ENCODE measurements at regions not wholly inside any gene's neighbourhood (a gene's known extent, or its start where the extent isn't known, plus 50 kb on each side); places are given as distances from the start of the nearest gene placed in this dataset.
"Not testable (repeated sequence)": the region's sequence is repeated elsewhere in the genome, so short reads cannot be mapped to it uniquely, and the experiment has no call there.

- Mint-ChIP-seq H3K4me3 (no peak overlapping the region), H3K27ac (no peak overlapping the region), H3K4me1 (no peaks in the 10 kb centered on the region), H3K9me3 (peaks cover 1 to 24% (median 11%) of the 10 kb centered on the region in 5 donors), H3K27me3 (no peaks in the 10 kb centered on the region), H3K36me3 (no peaks in the 10 kb centered on the region)
- no peak overlapping the region for H3K4me3 ChIP-seq (ENCODE audit: low read length)
- no peaks in the 10 kb centered on the region for H3K36me3 ChIP-seq (ENCODE audit: insufficient read depth, low read length)
- no peaks in the 10 kb centered on the region for H3K4me1 ChIP-seq (ENCODE audit: insufficient read depth, low read length)
- no peak overlapping the region for H3K27ac ChIP-seq (ENCODE audit: low read depth, low read length)
- ChIA-PET CTCF (no interaction called here), POLR2A (no interaction called here)
- no peaks in the 10 kb centered on the region for H3K9me3 ChIP-seq (ENCODE audit: low read length)
- no peak for DNase-seq
- no peaks in the 10 kb centered on the region for H3K27me3 ChIP-seq (ENCODE audit: insufficient read depth, low read length, poor library complexity, severe bottlenecking)
Measured at GRCh38 chr5:12093586-12093985, 189.3 kb upstream of the CTNND2 start.

- Histone ChIP-seq H3K4me3 (ENCODE audit: low read length) (no peak overlapping the region), H3K9me3 (ENCODE audit: low read length) (no peaks in the 10 kb centered on the region), H3K27me3 (ENCODE audit: insufficient read depth, low read length, poor library complexity, severe bottlenecking) (no peaks in the 10 kb centered on the region), H3K36me3 (ENCODE audit: insufficient read depth, low read length) (no peaks in the 10 kb centered on the region), H3K4me1 (ENCODE audit: insufficient read depth, low read length) (no peaks in the 10 kb centered on the region), H3K27ac (ENCODE audit: low read depth, low read length) (no peak overlapping the region)
- no peaks in the 10 kb centered on the region for H3K4me1 Mint-ChIP-seq
- no peak overlapping the region for H3K27ac Mint-ChIP-seq
- H3K36me3 Mint-ChIP-seq = no peaks in the 10 kb centered on the region
- peaks cover 4 to 47% (median 15%) of the 10 kb centered on the region in 5 donors for H3K9me3 Mint-ChIP-seq
- no peak for DNase-seq
- POLR2A ChIA-PET = no interaction called here
- H3K27me3 Mint-ChIP-seq = no peaks in the 10 kb centered on the region
- no peak overlapping the region for H3K4me3 Mint-ChIP-seq
- CTCF ChIA-PET = no interaction called here
Measured at GRCh38 chr5:12080761-12081160, 176.5 kb upstream of the CTNND2 start.

GRCh38 chr5:12078286-12078685 lies 174.0 kb upstream of the CTNND2 start:
- DNase-seq; H3K27me3 Mint-ChIP-seq; H3K36me3 Mint-ChIP-seq; POLR2A ChIA-PET; H3K4me3 Mint-ChIP-seq; H3K36me3 ChIP-seq (ENCODE audit: insufficient read depth, low read length); H3K4me3 ChIP-seq (ENCODE audit: low read length); CTCF ChIA-PET; H3K4me1 Mint-ChIP-seq; H3K4me1 ChIP-seq (ENCODE audit: insufficient read depth, low read length); H3K27ac Mint-ChIP-seq; H3K9me3 ChIP-seq (ENCODE audit: low read length); H3K27me3 ChIP-seq (ENCODE audit: insufficient read depth, low read length, poor library complexity, severe bottlenecking); H3K27ac ChIP-seq (ENCODE audit: low read depth, low read length): not testable (repeated sequence)
- peaks cover 4 to 37% (median 15%) of the 10 kb centered on the region in 5 donors for H3K9me3 Mint-ChIP-seq

- Histone ChIP-seq H3K27me3 (ENCODE audit: insufficient read depth, low read length, poor library complexity, severe bottlenecking) (no peaks in the 10 kb centered on the region), H3K36me3 (ENCODE audit: insufficient read depth, low read length) (no peaks in the 10 kb centered on the region), H3K4me3 (ENCODE audit: low read length) (no peak overlapping the region), H3K27ac (ENCODE audit: low read depth, low read length) (no peak overlapping the region), H3K9me3 (ENCODE audit: low read length) (no peaks in the 10 kb centered on the region), H3K4me1 (ENCODE audit: insufficient read depth, low read length) (no peaks in the 10 kb centered on the region)
- H3K4me1 Mint-ChIP-seq = no peaks in the 10 kb centered on the region
- CTCF ChIA-PET = no interaction called here
- no peaks in the 10 kb centered on the region for H3K27me3 Mint-ChIP-seq
- H3K9me3 Mint-ChIP-seq = peaks cover 0 to 17% (median 6%) of the 10 kb centered on the region in 5 donors
- H3K4me3 Mint-ChIP-seq = no peak overlapping the region
- POLR2A ChIA-PET = no interaction called here
- no peak for DNase-seq
- no peaks in the 10 kb centered on the region for H3K36me3 Mint-ChIP-seq
- H3K27ac Mint-ChIP-seq = no peak overlapping the region
Measured at GRCh38 chr5:12073426-12073825, 169.2 kb upstream of the CTNND2 start.

- POLR2A ChIA-PET = no interaction called here
- H3K9me3 Mint-ChIP-seq = peaks cover 2 to 14% (median 6%) of the 10 kb centered on the region in 5 donors
- no peaks in the 10 kb centered on the region for H3K36me3 Mint-ChIP-seq
Measured at GRCh38 chr5:12072441-12072840, 168.2 kb upstream of the CTNND2 start.

GRCh38 chr5:12071455-12071854 lies 167.2 kb upstream of the CTNND2 start:
- POLR2A ChIA-PET = no interaction called here
- no peaks in the 10 kb centered on the region for H3K27me3 ChIP-seq (ENCODE audit: insufficient read depth, low read length, poor library complexity, severe bottlenecking)
- Mint-ChIP-seq H3K36me3 (no peaks in the 10 kb centered on the region), H3K4me1 (no peaks in the 10 kb centered on the region), H3K27ac (no peak overlapping the region), H3K9me3 (peaks cover 2 to 12% (median 6%) of the 10 kb centered on the region in 5 donors), H3K27me3 (no peaks in the 10 kb centered on the region), H3K4me3 (no peak overlapping the region)
- no peaks in the 10 kb centered on the region for H3K9me3 ChIP-seq (ENCODE audit: low read length)
- H3K36me3 ChIP-seq (ENCODE audit: insufficient read depth, low read length) = no peaks in the 10 kb centered on the region
- H3K4me3 ChIP-seq (ENCODE audit: low read length) = no peak overlapping the region
- H3K4me1 ChIP-seq (ENCODE audit: insufficient read depth, low read length) = no peaks in the 10 kb centered on the region
- H3K27ac ChIP-seq (ENCODE audit: low read depth, low read length) = no peak overlapping the region
- CTCF ChIA-PET = no interaction called here
- no peak for DNase-seq

More at GRCh38 chr5:12072441-12072840, 168.2 kb upstream of the CTNND2 start:
- no peak for DNase-seq
- Mint-ChIP-seq H3K27ac (no peak overlapping the region), H3K27me3 (no peaks in the 10 kb centered on the region), H3K4me3 (no peak overlapping the region), H3K4me1 (no peaks in the 10 kb centered on the region)
- Histone ChIP-seq H3K4me3 (ENCODE audit: low read length) (no peak overlapping the region), H3K27me3 (ENCODE audit: insufficient read depth, low read length, poor library complexity, severe bottlenecking) (no peaks in the 10 kb centered on the region), H3K9me3 (ENCODE audit: low read length) (no peaks in the 10 kb centered on the region), H3K27ac (ENCODE audit: low read depth, low read length) (no peak overlapping the region), H3K36me3 (ENCODE audit: insufficient read depth, low read length) (no peaks in the 10 kb centered on the region), H3K4me1 (ENCODE audit: insufficient read depth, low read length) (no peaks in the 10 kb centered on the region)
- CTCF ChIA-PET = no interaction called here

GRCh38 chr5:12023614-12024241 lies 119.5 kb upstream of the CTNND2 start:
- Mint-ChIP-seq H3K9me3 (peaks cover 0 to 12% (median 2%) of the 10 kb centered on the region in 5 donors), H3K36me3 (no peaks in the 10 kb centered on the region), H3K4me3 (no peak overlapping the region), H3K27me3 (no peaks in the 10 kb centered on the region), H3K4me1 (no peaks in the 10 kb centered on the region), H3K27ac (no peak overlapping the region)
- Histone ChIP-seq H3K4me1 (ENCODE audit: insufficient read depth, low read length) (no peaks in the 10 kb centered on the region), H3K9me3 (ENCODE audit: low read length) (no peaks in the 10 kb centered on the region), H3K27me3 (ENCODE audit: insufficient read depth, low read length, poor library complexity, severe bottlenecking) (no peaks in the 10 kb centered on the region), H3K4me3 (ENCODE audit: low read length) (no peak overlapping the region), H3K36me3 (ENCODE audit: insufficient read depth, low read length) (no peaks in the 10 kb centered on the region), H3K27ac (ENCODE audit: low read depth, low read length) (no peak overlapping the region)
- DNase-seq = no peak
- POLR2A ChIA-PET = no interaction called here
- CTCF ChIA-PET = no interaction called here

GRCh38 chr5:12022444-12022843 lies 118.2 kb upstream of the CTNND2 start:
- no peaks in the 10 kb centered on the region for H3K36me3 Mint-ChIP-seq
- DNase-seq = no peak
- H3K4me3 Mint-ChIP-seq = no peak overlapping the region
- no peak overlapping the region for H3K27ac ChIP-seq (ENCODE audit: low read depth, low read length)
- no peaks in the 10 kb centered on the region for H3K36me3 ChIP-seq (ENCODE audit: insufficient read depth, low read length)
- H3K4me3 ChIP-seq (ENCODE audit: low read length) = no peak overlapping the region
- no peaks in the 10 kb centered on the region for H3K9me3 ChIP-seq (ENCODE audit: low read length)
- no peaks in the 10 kb centered on the region for H3K4me1 ChIP-seq (ENCODE audit: insufficient read depth, low read length)
- ChIA-PET POLR2A (no interaction called here), CTCF (no interaction called here)
- no peaks in the 10 kb centered on the region for H3K4me1 Mint-ChIP-seq
- H3K27ac Mint-ChIP-seq = no peak overlapping the region
- peaks cover 0 to 9% (median 0%) of the 10 kb centered on the region in 5 donors for H3K9me3 Mint-ChIP-seq
- H3K27me3 Mint-ChIP-seq = no peaks in the 10 kb centered on the region
- no peaks in the 10 kb centered on the region for H3K27me3 ChIP-seq (ENCODE audit: insufficient read depth, low read length, poor library complexity, severe bottlenecking)

- Histone ChIP-seq H3K36me3 (ENCODE audit: insufficient read depth, low read length) (no peaks in the 10 kb centered on the region), H3K4me3 (ENCODE audit: low read length) (no peak overlapping the region), H3K27ac (ENCODE audit: low read depth, low read length) (no peak overlapping the region), H3K9me3 (ENCODE audit: low read length) (no peaks in the 10 kb centered on the region), H3K27me3 (ENCODE audit: insufficient read depth, low read length, poor library complexity, severe bottlenecking) (no peaks in the 10 kb centered on the region), H3K4me1 (ENCODE audit: insufficient read depth, low read length) (no peaks in the 10 kb centered on the region)
- ChIA-PET CTCF (no interaction called here), POLR2A (no interaction called here)
- H3K36me3 Mint-ChIP-seq = no peaks in the 10 kb centered on the region
- DNase-seq = no peak
- no peak overlapping the region for H3K27ac Mint-ChIP-seq
- H3K27me3 Mint-ChIP-seq = no peaks in the 10 kb centered on the region
- H3K4me3 Mint-ChIP-seq = no peak overlapping the region
- H3K9me3 Mint-ChIP-seq = peaks cover 0 to 7% (median 3%) of the 10 kb centered on the region in 5 donors
- H3K4me1 Mint-ChIP-seq = no peaks in the 10 kb centered on the region
Measured at GRCh38 chr5:12019306-12019705, 115.1 kb upstream of the CTNND2 start.
